IMR-90 (cell line): ENCODE measurements at regions not wholly inside any gene's neighbourhood (a gene's known extent, or its start where the extent isn't known, plus 50 kb on each side); places are given as distances from the start of the nearest gene placed in this dataset.

Experiments used
- ATAC-seq: fragments of 200-7000 bp; cut with Tn5 transposase; 2 replicates; pipeline ENCODE4 v1.9.1; 2020; ENCODE audit warnings: low read depth, mild to moderate bottlenecking, moderate library complexity
- BruUV-seq: library from RNA; stranded (reverse); fragments of 400-500 nt; replicated peaks from 2 replicates; lab custom pipeline; 2021; lab: Mats Ljungman, UMichigan
- CTCF ChIA-PET: fragments of 300-600 bp; formaldehyde crosslinking; extraction: SDS; loops from one replicate; lab custom pipeline; 2021; ENCODE audit warnings: antibody characterized with exemption; lab: Yijun Ruan, JAX
- POLR2A ChIA-PET: fragments of 300-600 bp; sonication (Branson Sonifier 250); formaldehyde crosslinking; loops from one replicate; lab custom pipeline; 2022; ENCODE audit warnings: antibody characterized with exemption; ENCODE audit not compliant: unreplicated experiment; lab: Charles Lee
- DNase-seq: peaks from one replicate; pipeline ENCODE4 v3.0.0; 2013
- H2AFZ ChIP-seq: replicated peaks from 2 replicates; pipeline ENCODE3; 2013; ENCODE audit warnings: low read length, mild to moderate bottlenecking; ENCODE audit not compliant: poor library complexity
- H2AK5ac ChIP-seq: 2 replicates; pipeline ENCODE4 v1.6.1; 2013; ENCODE audit warnings: low read depth, low read length, inconsistent platforms
- H2AK9ac ChIP-seq: replicated peaks from 2 replicates; pipeline ENCODE3; 2013; ENCODE audit warnings: mild to moderate bottlenecking, low read depth, low read length, moderate library complexity; ENCODE audit not compliant: poor library complexity
- H2BK120ac ChIP-seq: 2 replicates; pipeline ENCODE4 v1.6.1; 2013; ENCODE audit warnings: low read depth, low read length, inconsistent platforms
- H2BK15ac ChIP-seq: 3 replicates; pipeline ENCODE4 v1.6.1; 2013; ENCODE audit warnings: low read depth, low read length, inconsistent platforms
- H2BK20ac ChIP-seq: 2 replicates; pipeline ENCODE4 v1.6.1; 2013; ENCODE audit warnings: low read depth, mild to moderate bottlenecking, inconsistent platforms, low read length, moderate library complexity
- H2BK5ac ChIP-seq: 2 replicates; pipeline ENCODE4 v1.6.1; 2013; ENCODE audit warnings: mild to moderate bottlenecking, low read depth, low read length, inconsistent platforms; ENCODE audit not compliant: poor library complexity, severe bottlenecking
- H3K14ac ChIP-seq: replicated peaks from 2 replicates; pipeline ENCODE4 v1.6.1; 2013; ENCODE audit warnings: low read depth, low read length, inconsistent platforms
- H3K18ac ChIP-seq: 2 replicates; pipeline ENCODE4 v1.6.1; 2013; ENCODE audit warnings: low read depth, low read length, control low read depth
- H3K23ac ChIP-seq: 2 replicates; pipeline ENCODE4 v1.6.1; 2013; ENCODE audit warnings: low read depth, low read length, inconsistent platforms
- H3K27ac ChIP-seq: 2 replicates; pipeline ENCODE4 v1.5.1; 2013; ENCODE audit warnings: mild to moderate bottlenecking, control low read depth, low read length; ENCODE audit not compliant: insufficient read depth
- H3K27me3 ChIP-seq: 2 replicates; pipeline ENCODE4 v1.6.1; 2013; ENCODE audit warnings: low read length; ENCODE audit not compliant: control insufficient read depth, insufficient read depth
- H3K36me3 ChIP-seq: 2 replicates; pipeline ENCODE4 v1.6.1; 2013; ENCODE audit warnings: low read length, mixed read lengths; ENCODE audit not compliant: control insufficient read depth, insufficient read depth
- H3K4ac ChIP-seq: 2 replicates; pipeline ENCODE4 v1.6.1; 2013; ENCODE audit warnings: low read depth, low read length, inconsistent platforms
- H3K4me1 ChIP-seq: 2 replicates; pipeline ENCODE4 v1.6.1; 2013; ENCODE audit warnings: low read length, mixed read lengths; ENCODE audit not compliant: control insufficient read depth, insufficient read depth
- H3K4me2 ChIP-seq: 2 replicates; pipeline ENCODE4 v1.6.1; 2013; ENCODE audit warnings: low read depth, mild to moderate bottlenecking, control low read depth, low read length, moderate library complexity
- H3K4me3 ChIP-seq: 2 replicates; pipeline ENCODE4 v1.5.1; 2013; ENCODE audit warnings: low read depth, mild to moderate bottlenecking, control low read depth, low read length, moderate library complexity; ENCODE audit not compliant: insufficient read depth
- H3K56ac ChIP-seq: 2 replicates; pipeline ENCODE4 v1.6.1; 2013; ENCODE audit warnings: low read length, inconsistent platforms; ENCODE audit not compliant: insufficient read depth; ENCODE audit errors: extremely low read depth
- H3K79me1 ChIP-seq, 2 experiments: 2 replicates each; pipeline ENCODE4 v1.6.1; 2013; ENCODE audit warnings: low read length in 2 of 2, inconsistent platforms in 1 of 2, low read depth in 1 of 2
- H3K9ac ChIP-seq: 2 replicates; pipeline ENCODE4 v1.6.1; 2013; ENCODE audit warnings: low read depth, low read length, control low read depth
- H3K9me1 ChIP-seq: 2 replicates; pipeline ENCODE4 v1.6.1; 2013; ENCODE audit warnings: low read length, inconsistent platforms; ENCODE audit not compliant: insufficient read depth
- H3K9me3 ChIP-seq: 2 replicates; pipeline ENCODE4 v1.6.1; 2013; ENCODE audit warnings: low read length; ENCODE audit not compliant: control insufficient read depth, insufficient read depth
- H4K20me1 ChIP-seq: 2 replicates; pipeline ENCODE4 v1.6.1; 2013; ENCODE audit warnings: low read length, inconsistent platforms; ENCODE audit not compliant: insufficient read depth
- H4K5ac ChIP-seq: 2 replicates; pipeline ENCODE4 v1.6.1; 2013; ENCODE audit warnings: mild to moderate bottlenecking, low read depth, low read length, control low read depth
- H4K8ac ChIP-seq, 2 experiments: 2 replicates each; pipeline ENCODE4 v1.6.1; 2013; ENCODE audit warnings: low read depth in 2 of 2, low read length in 2 of 2, control low read depth in 1 of 2, inconsistent platforms in 1 of 2
- H4K91ac ChIP-seq: 2 replicates; pipeline ENCODE4 v1.6.1; 2013; ENCODE audit warnings: low read depth, low read length, inconsistent platforms; ENCODE audit not compliant: insufficient read depth
- BHLHE40 ChIP-seq: fragments of 150-350 bp; IDR thresholded peaks from 2 replicates; pipeline ENCODE4 v1.6.1; 2016; ENCODE audit warnings: mild to moderate bottlenecking, low read depth, low read length
- MAFK ChIP-seq: IDR thresholded peaks from 2 replicates; pipeline ENCODE4 v1.6.1; 2012; ENCODE audit warnings: low read depth, low read length, improper control_type of control experiment
- MXI1 ChIP-seq: IDR thresholded peaks from 2 replicates; pipeline ENCODE4 v1.6.1; 2012; ENCODE audit warnings: low read depth, mild to moderate bottlenecking, low read length, moderate library complexity, borderline replicate concordance
- POLR2A ChIP-seq: IDR thresholded peaks from 2 replicates; pipeline ENCODE4 v1.6.1; 2012; ENCODE audit warnings: mild to moderate bottlenecking, low read depth, low read length
- RAD21 ChIP-seq: IDR thresholded peaks from 2 replicates; pipeline ENCODE4 v1.6.1; 2012; ENCODE audit warnings: low read length, improper control_type of control experiment
- WGBS, 2 experiments: methylation state at CpG; one replicate each; pipeline versions ENCODE4 v1.1.5 to v1.1.7; 2013; ENCODE audit warnings: missing lambda C conversion rate in 2 of 2; ENCODE audit not compliant: insufficient read length in 1 of 2; ENCODE audit errors: extremely low coverage in 2 of 2; 5-methylcytosine and 5-hydroxymethylcytosine counted together
- dilution Hi-C: fragments of 300-500 bp; cut with HindIII; formaldehyde crosslinking; loops from one replicate; pipeline ENCODE4 v1.14.3; 2018; ENCODE audit warnings: low sequenced_read_pairs; ENCODE audit not compliant: unreplicated experiment
- in situ Hi-C: fragments of 300-500 bp; cut with MboI; formaldehyde crosslinking; loops from 3 replicates; pipeline ENCODE4 v1.14.3; 2019; ENCODE audit warnings: low sequenced_read_pairs, inconsistent platforms, mixed read lengths
- intact Hi-C: fragments of 100-400 bp; cut with micrococcal nuclease; formaldehyde crosslinking; loops from 2 replicates; pipeline ENCODE4 v1.10.0; 2022

DNA sequence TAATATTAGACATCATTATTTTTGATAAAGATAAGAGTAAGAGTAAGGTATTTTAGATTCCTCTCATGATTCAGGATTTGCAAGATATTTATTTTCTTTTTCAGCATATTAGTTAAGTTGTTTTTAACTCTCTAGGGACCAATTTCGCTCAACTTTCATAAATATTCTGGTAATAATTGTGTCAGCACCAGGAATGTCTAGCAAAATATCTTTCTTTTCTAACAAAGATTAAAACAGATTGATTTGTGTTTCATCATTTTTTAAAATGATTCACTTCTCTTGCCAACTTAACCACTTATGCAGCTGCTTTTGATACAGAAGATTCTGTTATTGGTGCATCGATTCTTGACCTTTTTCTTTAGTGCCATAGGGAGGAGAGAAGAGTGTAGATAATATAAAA is 172.8 kb upstream of the PTGFR start:
- H3K4me3 ChIP-seq: no peak overlapping the region
- no peak overlapping the region for H2BK15ac ChIP-seq
- in situ Hi-C loops (no loop called here), dilution Hi-C loops (no loop called here), intact Hi-C loops (no loop called here)
- TF ChIP-seq BHLHE40 (no peak), MAFK (no peak), POLR2A (no peak), MXI1 (no peak), RAD21 (no peak)
- H3K4ac ChIP-seq: no peak overlapping the region
- H2AK9ac ChIP-seq: no peak overlapping the region
- H2AFZ ChIP-seq: no peak overlapping the region
- no peak overlapping the region for H3K18ac ChIP-seq
- no peaks in the 10 kb centered on the region for H4K20me1 ChIP-seq
- H2BK120ac ChIP-seq: no peak overlapping the region
- no peak overlapping the region for H3K23ac ChIP-seq
- H3K9me3 ChIP-seq: no peaks in the 10 kb centered on the region
- no peak overlapping the region for H3K56ac ChIP-seq
- no peak overlapping the region for H2BK20ac ChIP-seq
- no TSS peak for BruUV-seq
- H4K5ac ChIP-seq: no peak overlapping the region
- no CpG with 5 or more reads among the region's 2 CpGs for WGBS, 2 experiments
- no peak overlapping the region for H2AK5ac ChIP-seq
- H3K9ac ChIP-seq: no peak overlapping the region
- H3K79me1 ChIP-seq: no peaks in the 10 kb centered on the region
- ChIA-PET CTCF (no interaction called here), POLR2A (no interaction called here)
- H3K14ac ChIP-seq: no peak overlapping the region
- H4K8ac ChIP-seq: no peak overlapping the region
- H3K9me1 ChIP-seq: no peaks in the 10 kb centered on the region
- H3K4me2 ChIP-seq: no peak overlapping the region
- no peak for ATAC-seq
- peaks cover 3% of the 10 kb centered on the region; the same call in 1 of the 2 replicates for H3K4me1 ChIP-seq
- no peak overlapping the region for H3K27ac ChIP-seq
- no peaks in the 10 kb centered on the region for H3K36me3 ChIP-seq
- no peak for DNase-seq
- H4K91ac ChIP-seq: no peak overlapping the region
- no peaks in the 10 kb centered on the region for H3K27me3 ChIP-seq
- H2BK5ac ChIP-seq: no peak overlapping the region
